PC-3 (cell line): ENCODE measurements at regions not wholly inside any gene's neighbourhood (a gene's known extent, or its start where the extent isn't known, plus 50 kb on each side); places are given as distances from the start of the nearest gene placed in this dataset.

Experiments used
- ATAC-seq: fragments of 200-7000 bp; cut with Tn5 transposase; 2 replicates; pipeline ENCODE4 v1.9.1; 2020; ENCODE audit warnings: mild to moderate bottlenecking, moderate library complexity
- BruUV-seq: library from RNA; stranded (reverse); fragments of 400-500 nt; replicated peaks from 2 replicates; lab custom pipeline; 2021; lab: Mats Ljungman, UMichigan
- CTCF ChIA-PET: fragments of 300-600 bp; sonication (Branson Sonifier 250); formaldehyde crosslinking; loops from one replicate; lab custom pipeline; 2022; ENCODE audit warnings: antibody characterized with exemption; lab: Charles Lee
- POLR2A ChIA-PET: fragments of 300-600 bp; sonication (Branson Sonifier 250); formaldehyde crosslinking; loops from one replicate; lab custom pipeline; 2022; ENCODE audit warnings: antibody characterized with exemption; ENCODE audit not compliant: unreplicated experiment; lab: Charles Lee
- DNase-seq: peaks from one replicate; pipeline ENCODE4 v3.0.0-alpha.2; 2015
- H2AFZ ChIP-seq: fragments of 300-600 bp; sonication (generic); 2 replicates; pipeline ENCODE4 v1.6.0; 2016; ENCODE audit warnings: antibody characterized with exemption, low read length
- H3F3A ChIP-seq: fragments of 300-600 bp; sonication (generic); one replicate; pipeline ENCODE4 v1.6.0; 2017; ENCODE audit warnings: antibody characterized with exemption, low read length, control low read depth, mild to moderate bottlenecking; ENCODE audit not compliant: unreplicated experiment
- H3K27ac ChIP-seq: fragments of 300-600 bp; sonication (generic); 2 replicates; pipeline ENCODE4 v1.5.1; 2016; ENCODE audit warnings: mild to moderate bottlenecking, low read length
- H3K27me3 ChIP-seq: fragments of 300-600 bp; sonication (generic); 2 replicates; pipeline ENCODE4 v1.6.1; 2016; ENCODE audit warnings: low read length, mixed read lengths
- H3K36me3 ChIP-seq: fragments of 300-600 bp; sonication (generic); 2 replicates; pipeline ENCODE4 v1.6.1; 2016; ENCODE audit warnings: low read depth, mixed run types, low read length, mixed read lengths
- H3K4me1 ChIP-seq: fragments of 300-600 bp; sonication (generic); 2 replicates; pipeline ENCODE4 v1.5.1; 2016; ENCODE audit warnings: low read length; ENCODE audit not compliant: insufficient read depth
- H3K4me2 ChIP-seq: fragments of 300-600 bp; sonication (generic); 2 replicates; pipeline ENCODE4 v1.6.0; 2016; ENCODE audit warnings: low read length
- H3K4me3 ChIP-seq: fragments of 300-600 bp; sonication (generic); 2 replicates; pipeline ENCODE4 v1.5.1; 2016; ENCODE audit warnings: mild to moderate bottlenecking, low read length, mixed read lengths
- H3K79me2 ChIP-seq: fragments of 300-600 bp; sonication (generic); 2 replicates; pipeline ENCODE4 v1.6.1; 2017; ENCODE audit warnings: low read length, mixed read lengths
- H3K9ac ChIP-seq: fragments of 300-600 bp; sonication (generic); 2 replicates; pipeline ENCODE4 v1.6.0; 2016; ENCODE audit warnings: mild to moderate bottlenecking, low read length
- H3K9me2 ChIP-seq: fragments of 300-600 bp; sonication (generic); replicated peaks from 2 replicates; pipeline ENCODE4 v1.6.1; 2016; ENCODE audit warnings: mixed run types, low read length, mixed read lengths
- H3K9me3 ChIP-seq: fragments of 300-600 bp; sonication (generic); 2 replicates; pipeline ENCODE4 v1.6.1; 2016; ENCODE audit warnings: low read length, mixed read lengths
- H4K20me1 ChIP-seq: fragments of 300-600 bp; sonication (generic); 2 replicates; pipeline ENCODE4 v1.6.1; 2016; ENCODE audit warnings: low read length, mixed read lengths
- EZH2 ChIP-seq: fragments of 300-600 bp; sonication (generic); IDR thresholded peaks from one replicate; pipeline ENCODE4 v1.6.1; 2017; ENCODE audit warnings: antibody characterized with exemption, mild to moderate bottlenecking, low read length; ENCODE audit not compliant: unreplicated experiment
- EZH2phosphoT487 ChIP-seq: fragments of 300-600 bp; sonication (generic); IDR thresholded peaks from 2 replicates; pipeline ENCODE4 v1.6.1; 2018; ENCODE audit warnings: mild to moderate bottlenecking, antibody characterized with exemption, low read length, borderline replicate concordance
- intact Hi-C: fragments of 100-400 bp; cut with micrococcal nuclease; formaldehyde crosslinking; loops from 2 replicates; pipeline ENCODE4 v1.9.0; 2023
- TF ChIP-seq, protein P1 (sequence below): fragments of 300-600 bp; sonication (generic); conservative IDR thresholded peaks from 2 replicates; pipeline ENCODE4 v1.5.1; 2017; ENCODE audit warnings: antibody characterized with exemption, low read depth, mild to moderate bottlenecking, low read length

DNA sequence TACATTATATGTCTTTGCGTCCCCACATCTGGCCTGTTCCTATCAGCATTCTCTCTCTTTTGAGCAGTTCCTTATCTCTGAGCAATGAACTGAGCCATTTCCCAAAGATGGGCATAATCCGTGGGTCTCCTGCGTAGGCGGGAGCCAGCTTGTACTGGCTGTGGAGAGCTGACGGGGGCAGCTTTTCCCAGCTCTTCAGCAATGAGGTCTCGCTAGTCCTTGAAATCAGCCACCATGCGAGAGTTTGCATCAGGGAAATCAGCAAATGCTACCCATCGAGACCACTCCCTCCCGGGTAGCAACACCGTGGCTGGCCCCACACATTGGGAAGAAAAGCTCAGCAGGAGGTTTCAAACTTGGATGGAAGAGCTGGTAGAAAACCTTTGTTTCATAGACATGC lies 51.9 kb upstream of the FAM180A start:
- TF ChIP-seq, protein P1, sequence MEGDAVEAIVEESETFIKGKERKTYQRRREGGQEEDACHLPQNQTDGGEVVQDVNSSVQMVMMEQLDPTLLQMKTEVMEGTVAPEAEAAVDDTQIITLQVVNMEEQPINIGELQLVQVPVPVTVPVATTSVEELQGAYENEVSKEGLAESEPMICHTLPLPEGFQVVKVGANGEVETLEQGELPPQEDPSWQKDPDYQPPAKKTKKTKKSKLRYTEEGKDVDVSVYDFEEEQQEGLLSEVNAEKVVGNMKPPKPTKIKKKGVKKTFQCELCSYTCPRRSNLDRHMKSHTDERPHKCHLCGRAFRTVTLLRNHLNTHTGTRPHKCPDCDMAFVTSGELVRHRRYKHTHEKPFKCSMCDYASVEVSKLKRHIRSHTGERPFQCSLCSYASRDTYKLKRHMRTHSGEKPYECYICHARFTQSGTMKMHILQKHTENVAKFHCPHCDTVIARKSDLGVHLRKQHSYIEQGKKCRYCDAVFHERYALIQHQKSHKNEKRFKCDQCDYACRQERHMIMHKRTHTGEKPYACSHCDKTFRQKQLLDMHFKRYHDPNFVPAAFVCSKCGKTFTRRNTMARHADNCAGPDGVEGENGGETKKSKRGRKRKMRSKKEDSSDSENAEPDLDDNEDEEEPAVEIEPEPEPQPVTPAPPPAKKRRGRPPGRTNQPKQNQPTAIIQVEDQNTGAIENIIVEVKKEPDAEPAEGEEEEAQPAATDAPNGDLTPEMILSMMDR: no peak
- TF ChIP-seq EZH2phosphoT487: no peak
- TF ChIP-seq EZH2: no peak
- BruUV-seq: no TSS peak
- H2AFZ ChIP-seq: peak overlapping the region; percentile 61
- no peaks in the 10 kb centered on the region for H3K79me2 ChIP-seq
- intact Hi-C loops: loop anchor here (2.0 to 5.0 kb wide), 3 partner anchors 138 to 1792 kb away; partner anchors contain the start of gene STMP1
- H3F3A ChIP-seq: no peaks in the 10 kb centered on the region
- 0 out of 2 replicates have a peak overlapping the region, but pooled peaks have one; percentile 6 for H3K4me3 ChIP-seq
- no peaks in the 10 kb centered on the region for H3K9me2 ChIP-seq
- peak overlapping the region; percentile 60 for H3K4me2 ChIP-seq
- no peaks in the 10 kb centered on the region for H3K4me1 ChIP-seq
- POLR2A ChIA-PET: no interaction called here
- DNase-seq: no peak
- no peak for ATAC-seq
- H3K9me3 ChIP-seq: no peaks in the 10 kb centered on the region
- no peak overlapping the region for H3K27ac ChIP-seq
- no peaks in the 10 kb centered on the region for H4K20me1 ChIP-seq
- H3K27me3 ChIP-seq: no peaks in the 10 kb centered on the region
- H3K36me3 ChIP-seq: no peaks in the 10 kb centered on the region
- CTCF ChIA-PET: interaction anchor here (0.6 kb wide), 2 partner anchors 209 to 213 kb away, joined by 3 to 5 read pairs; no protein-coding TSS in a partner anchor
- H3K9ac ChIP-seq: no peak overlapping the region

DNA sequence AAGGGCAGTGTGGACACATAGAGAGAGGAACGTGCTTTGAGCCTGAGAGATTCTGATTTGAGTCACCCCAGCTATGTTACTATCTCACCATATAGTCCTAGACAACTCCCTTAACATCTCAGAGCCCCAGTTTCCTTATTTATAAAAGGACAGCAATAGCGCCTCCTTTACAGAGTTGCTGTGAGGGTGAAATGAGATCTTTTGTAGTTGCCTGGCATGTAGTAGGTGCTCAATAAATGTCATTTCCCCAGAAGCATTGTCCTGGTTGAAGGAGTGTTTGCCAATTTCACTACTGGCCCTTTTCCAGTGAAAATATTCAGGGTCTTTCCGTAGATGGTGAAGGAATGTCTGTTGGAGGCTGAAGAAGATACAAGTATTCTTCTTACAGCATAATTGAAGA lies 51.3 kb upstream of the FAM180A start:
- intact Hi-C loops: loop anchor here (2.0 to 10.0 kb wide), 4 partner anchors 137 to 1792 kb away; partner anchors contain the start of gene STMP1
- ChIA-PET POLR2A (no interaction called here), CTCF (no interaction called here)
- Histone ChIP-seq H3K36me3 (no peaks in the 10 kb centered on the region), H3K9ac (no peak overlapping the region), H4K20me1 (no peaks in the 10 kb centered on the region), H3K27me3 (no peaks in the 10 kb centered on the region), H3K27ac (no peak overlapping the region), H3K4me3 (no peak overlapping the region), H3F3A (no peaks in the 10 kb centered on the region), H3K4me2 (no peak overlapping the region), H3K79me2 (no peaks in the 10 kb centered on the region), H3K9me3 (no peaks in the 10 kb centered on the region), H2AFZ (no peak overlapping the region), H3K9me2 (no peaks in the 10 kb centered on the region), H3K4me1 (no peaks in the 10 kb centered on the region)
- ATAC-seq (no peak), DNase-seq (no peak)
- TF ChIP-seq EZH2phosphoT487 (no peak), EZH2 (no peak)
- TF ChIP-seq, protein P1: no peak; the same call in 1 of the 2 replicates
- BruUV-seq: no TSS peak
